Neural progenitor cell (in vitro differentiated cells): ENCODE measurements at regions not wholly inside any gene's neighbourhood (a gene's known extent, or its start where the extent isn't known, plus 50 kb on each side); places are given as distances from the start of the nearest gene placed in this dataset.

Source experiments
- EZH2 ChIP-seq: fragments of 200-600 bp; sonication (generic); IDR thresholded peaks from 2 replicates; pipeline ENCODE4 v1.6.1; 2017; ENCODE audit warnings: antibody characterized with exemption, mild to moderate bottlenecking, moderate library complexity
- EZH2phosphoT487 ChIP-seq: fragments of 200-600 bp; sonication (generic); IDR thresholded peaks from 2 replicates; pipeline ENCODE4 v1.6.1; 2017; ENCODE audit warnings: antibody characterized with exemption
- TF ChIP-seq, protein P1 (sequence below): fragments of 200-600 bp; sonication (generic); IDR thresholded peaks from 2 replicates; pipeline ENCODE4 v1.5.1; 2017; ENCODE audit warnings: antibody characterized with exemption, mild to moderate bottlenecking

DNA sequence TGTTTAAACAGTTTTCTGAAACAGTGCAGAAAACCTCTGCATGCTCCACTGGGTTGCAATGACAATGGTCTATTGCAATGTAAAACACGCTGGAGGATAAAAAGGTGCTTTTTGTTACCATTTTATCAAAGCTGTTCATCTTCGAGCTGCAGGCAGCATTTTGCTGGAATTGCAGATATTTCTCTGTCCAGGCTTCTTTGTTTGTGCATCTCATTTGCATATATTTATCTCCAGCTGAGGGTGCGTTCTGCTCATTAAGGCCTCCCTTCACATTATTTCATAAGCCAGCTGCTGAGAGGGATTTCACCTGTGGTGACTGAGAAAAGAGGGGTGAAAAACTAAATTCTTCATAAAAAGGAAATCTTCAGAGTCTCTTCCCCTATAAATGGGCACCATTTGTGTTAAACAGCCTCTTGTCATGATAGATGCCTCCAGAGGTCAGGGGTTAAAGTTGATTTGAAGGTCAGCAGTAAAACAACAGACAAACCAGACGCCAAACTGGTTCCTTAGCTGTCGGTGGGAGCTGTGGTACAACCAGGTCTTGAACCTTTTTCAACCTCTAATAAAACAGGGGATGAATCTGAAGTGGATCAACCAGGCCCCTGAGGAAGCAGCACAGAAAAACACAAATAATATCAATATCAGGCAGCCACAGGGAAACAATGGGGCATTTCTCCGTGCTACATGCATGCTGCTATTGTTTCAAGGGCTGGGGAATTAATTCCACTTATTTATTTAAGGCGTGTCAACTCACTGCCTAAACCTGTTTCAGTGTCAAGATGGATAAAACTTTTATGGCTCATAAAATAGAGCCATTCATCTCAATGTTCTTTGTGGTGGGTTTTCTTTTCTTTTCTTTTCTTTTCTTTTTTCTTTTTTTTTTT is 265.1 kb downstream of the MEIS1 start:
- no peak for TF ChIP-seq EZH2phosphoT487
- TF ChIP-seq, protein P1, sequence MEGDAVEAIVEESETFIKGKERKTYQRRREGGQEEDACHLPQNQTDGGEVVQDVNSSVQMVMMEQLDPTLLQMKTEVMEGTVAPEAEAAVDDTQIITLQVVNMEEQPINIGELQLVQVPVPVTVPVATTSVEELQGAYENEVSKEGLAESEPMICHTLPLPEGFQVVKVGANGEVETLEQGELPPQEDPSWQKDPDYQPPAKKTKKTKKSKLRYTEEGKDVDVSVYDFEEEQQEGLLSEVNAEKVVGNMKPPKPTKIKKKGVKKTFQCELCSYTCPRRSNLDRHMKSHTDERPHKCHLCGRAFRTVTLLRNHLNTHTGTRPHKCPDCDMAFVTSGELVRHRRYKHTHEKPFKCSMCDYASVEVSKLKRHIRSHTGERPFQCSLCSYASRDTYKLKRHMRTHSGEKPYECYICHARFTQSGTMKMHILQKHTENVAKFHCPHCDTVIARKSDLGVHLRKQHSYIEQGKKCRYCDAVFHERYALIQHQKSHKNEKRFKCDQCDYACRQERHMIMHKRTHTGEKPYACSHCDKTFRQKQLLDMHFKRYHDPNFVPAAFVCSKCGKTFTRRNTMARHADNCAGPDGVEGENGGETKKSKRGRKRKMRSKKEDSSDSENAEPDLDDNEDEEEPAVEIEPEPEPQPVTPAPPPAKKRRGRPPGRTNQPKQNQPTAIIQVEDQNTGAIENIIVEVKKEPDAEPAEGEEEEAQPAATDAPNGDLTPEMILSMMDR: no peak
- no peak for TF ChIP-seq EZH2
